Uterus (tissue), 2 donors: ENCODE measurements at regions not wholly inside any gene's neighbourhood (a gene's known extent, or its start where the extent isn't known, plus 50 kb on each side); places are given as distances from the start of the nearest gene placed in this dataset.

Source experiments
- CTCF ChIP-seq, 4 experiments: fragments of 200-600 bp in 2 of 4; fragments of 450-650 bp in 2 of 4; sonication (generic) in 2 of 4; IDR thresholded peaks; one replicate each; pipeline ENCODE4 v1.5.1; 2016 to 2019; ENCODE audit warnings: antibody characterized with exemption in 4 of 4, mild to moderate bottlenecking in 2 of 4, moderate library complexity in 1 of 4
- POLR2A ChIP-seq, 2 donors: fragments of 450-650 bp; IDR thresholded peaks; one replicate each; pipeline ENCODE4 v1.6.1; 2016; ENCODE audit warnings: antibody characterized with exemption in 2 of 2, mild to moderate bottlenecking in 1 of 2, moderate library complexity in 1 of 2

- TF ChIP-seq CTCF (IDR thresholded peaks at IDR 0.05) (no peak), POLR2A (IDR thresholded peaks at IDR 0.05) (no peak)
Observed at GRCh38 chr22:47781427-47782111, 1019.1 kb downstream of the TBC1D22A start.
